Motor neuron (in vitro differentiated cells): ENCODE measurements at regions not wholly inside any gene's neighbourhood (a gene's known extent, or its start where the extent isn't known, plus 50 kb on each side); places are given as distances from the start of the nearest gene placed in this dataset.

Experiments
- ATAC-seq, 8 experiments: fragments of 200-7000 bp; cut with Tn5 transposase; replicated peaks in 6 of 8; 2 replicates each; pipeline ENCODE4 v1.8.0; 2021; ENCODE audit warnings: mild to moderate bottlenecking in 8 of 8, moderate library complexity in 8 of 8
- H3K27ac ChIP-seq, 2 donors: fragments of 250-450 bp; sonication (Bioruptor Pico); 2 replicates each; pipeline ENCODE4 v1.9.0; 2021; ENCODE audit warnings: antibody characterized with exemption in 2 of 2, mild to moderate bottlenecking in 2 of 2, moderate library complexity in 1 of 2
- H3K4me1 ChIP-seq, 2 donors: fragments of 250-450 bp; sonication (Bioruptor Pico); replicated peaks in 1 of 2; 2 replicates each; pipeline ENCODE4 v1.6.1; 2021; ENCODE audit warnings: antibody characterized with exemption in 2 of 2, mild to moderate bottlenecking in 2 of 2, moderate library complexity in 1 of 2
- H3K4me3 ChIP-seq, 5 donors: fragments of 250-450 bp; sonication (Bioruptor Pico); 2 replicates each; pipeline ENCODE4 v1.9.0; 2021; ENCODE audit warnings: antibody characterized with exemption in 5 of 5, mild to moderate bottlenecking in 5 of 5, moderate library complexity in 4 of 5
- WGBS, 10 experiments: fragments of 450-650 bp; shearing (Covaris generic); methylation state at CpG; one replicate each; pipeline ENCODE4 v1.0.0; 2022; 5-methylcytosine and 5-hydroxymethylcytosine counted together
- in situ Hi-C, 9 experiments: fragments of 400-800 bp; cut with MboI; loops; one replicate each; pipeline ENCODE4 v1.15.0; 2021; ENCODE audit warnings: low sequenced_read_pairs in 9 of 9, low pct_unique_long_range_greater_than_20kb in 2 of 9; ENCODE audit not compliant: unreplicated experiment in 9 of 9

DNA sequence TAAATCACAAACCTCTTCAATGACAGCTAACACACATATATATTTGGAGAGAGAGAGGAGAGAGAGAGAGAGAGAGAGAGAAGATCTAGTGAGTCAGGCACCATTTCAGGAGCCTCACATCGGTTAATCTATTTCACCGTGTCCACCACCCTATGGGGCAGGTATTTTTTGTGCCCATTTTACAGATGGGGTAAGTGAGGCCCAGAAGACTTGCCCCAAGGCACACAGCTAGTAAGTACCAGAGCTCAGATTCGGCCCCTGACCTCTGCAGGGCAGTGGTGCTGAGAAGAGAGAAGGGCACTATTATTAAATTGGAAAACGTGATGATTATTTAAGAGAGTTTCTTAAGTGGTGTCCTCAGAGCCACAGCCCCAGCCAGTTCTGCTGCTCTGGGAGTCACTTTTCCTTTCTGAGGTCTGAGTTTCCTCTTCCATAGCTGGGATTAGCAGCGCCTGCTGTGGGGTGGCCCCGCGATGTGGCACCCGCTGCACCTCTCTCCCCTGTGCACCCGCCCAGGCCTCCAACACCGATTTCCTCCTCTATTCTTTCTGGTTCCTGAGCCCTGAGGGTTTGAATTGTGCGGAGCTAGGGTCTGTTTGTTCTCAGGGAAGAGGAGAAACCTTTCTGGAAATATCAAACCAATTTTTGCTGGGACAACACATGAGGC is 303.9 kb downstream of the IRF8 start:
- Histone ChIP-seq H3K27ac (no peak overlapping the region), H3K4me1 (peaks cover 0 to 3% of the 10 kb centered on the region in 2 donors), H3K4me3 (no peak overlapping the region)
- in situ Hi-C loops: no loop called here
- 47 to 93% (median 89%) methylated on average over 3 to 8 of the region's 11 CpGs; no CpG with 5 or more reads in 5 of the 10 experiments for WGBS, 10 experiments
- no peak for ATAC-seq

DNA sequence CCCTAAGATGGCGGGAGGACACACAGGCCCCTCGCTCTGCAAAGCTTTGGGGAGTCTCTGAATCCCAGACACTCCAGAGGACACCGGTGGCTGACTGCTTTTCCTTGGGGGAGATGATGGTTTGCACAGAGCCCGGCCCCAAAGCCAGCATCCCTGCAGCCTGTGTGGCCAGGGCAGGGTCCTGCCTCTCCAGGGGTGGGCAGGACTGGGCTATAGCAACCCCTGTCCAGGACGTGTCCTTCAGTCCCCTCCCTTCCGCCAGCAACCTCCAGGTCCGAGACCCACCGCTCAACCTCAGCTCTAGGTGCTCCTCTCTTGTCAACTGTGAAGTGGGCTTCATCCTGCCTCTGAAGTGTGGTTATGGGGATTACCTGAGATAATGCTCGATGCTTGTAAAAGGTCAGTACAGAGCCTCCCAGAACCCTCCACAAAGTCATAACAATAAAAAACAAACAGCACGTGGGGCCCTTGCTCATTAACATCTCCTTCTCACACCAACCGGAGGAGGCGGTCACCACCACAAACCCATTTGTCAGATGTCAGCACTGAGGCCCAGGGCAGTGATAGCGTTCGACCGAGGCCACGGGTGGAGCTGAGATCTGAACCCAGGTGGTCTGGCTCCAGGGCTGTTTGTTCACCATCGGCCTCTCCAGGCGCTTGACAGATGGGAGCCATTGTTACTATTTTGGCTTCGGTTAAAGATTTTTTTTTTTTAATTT is 304.8 kb downstream of the IRF8 start:
- in situ Hi-C loops: no loop called here
- H3K27ac ChIP-seq: no peak overlapping the region
- H3K4me3 ChIP-seq: no peak overlapping the region
- no peaks in the 10 kb centered on the region for H3K4me1 ChIP-seq
- 50 to 100% (median 66%) methylated on average over 1 to 10 of the region's 19 CpGs; no CpG with 5 or more reads in 2 of the 10 experiments for WGBS, 10 experiments
- no peak for ATAC-seq

DNA sequence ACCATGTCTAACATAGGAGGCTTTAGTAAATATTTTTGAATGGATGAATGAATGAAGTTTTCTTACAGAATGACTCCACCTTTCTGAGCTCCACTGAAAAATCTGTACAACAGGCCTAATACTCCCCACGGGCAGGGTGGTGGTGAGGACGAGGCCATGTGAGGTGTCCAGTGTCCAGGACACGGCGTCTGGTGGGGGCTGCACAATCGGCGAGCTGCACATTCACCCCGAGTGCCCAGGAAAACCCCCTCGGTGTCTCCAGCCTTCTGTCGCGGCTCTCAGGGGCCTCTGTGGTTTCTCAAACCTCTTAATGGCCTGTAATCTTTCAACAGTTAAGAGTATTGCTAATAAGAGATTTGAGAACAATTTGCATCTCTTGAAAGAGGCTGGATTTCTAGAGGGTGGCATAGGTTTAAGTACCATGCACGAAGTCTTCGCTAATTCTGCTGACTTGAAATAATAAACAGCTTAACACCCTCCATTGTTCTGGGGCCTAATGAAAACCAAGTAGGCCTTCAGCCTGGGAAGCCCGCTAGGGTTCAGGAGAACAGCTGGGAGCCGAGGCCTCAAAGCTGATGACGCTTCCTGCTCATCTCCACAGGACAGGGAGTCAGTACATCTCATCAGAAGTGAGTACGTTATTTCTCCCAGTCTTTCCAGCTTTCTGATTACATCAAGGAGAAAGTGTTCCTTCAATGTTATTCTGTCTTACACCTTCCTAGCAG is 304.6 kb upstream of the FOXF1 start:
- H3K4me1 ChIP-seq: no peaks in the 10 kb centered on the region
- in situ Hi-C loops: no loop called here
- no peak for ATAC-seq
- H3K27ac ChIP-seq: no peak overlapping the region
- 35 to 79% (median 66%) methylated on average over 1 to 12 of the region's 16 CpGs; no CpG with 5 or more reads in 4 of the 10 experiments for WGBS, 10 experiments
- H3K4me3 ChIP-seq: no peak overlapping the region

DNA sequence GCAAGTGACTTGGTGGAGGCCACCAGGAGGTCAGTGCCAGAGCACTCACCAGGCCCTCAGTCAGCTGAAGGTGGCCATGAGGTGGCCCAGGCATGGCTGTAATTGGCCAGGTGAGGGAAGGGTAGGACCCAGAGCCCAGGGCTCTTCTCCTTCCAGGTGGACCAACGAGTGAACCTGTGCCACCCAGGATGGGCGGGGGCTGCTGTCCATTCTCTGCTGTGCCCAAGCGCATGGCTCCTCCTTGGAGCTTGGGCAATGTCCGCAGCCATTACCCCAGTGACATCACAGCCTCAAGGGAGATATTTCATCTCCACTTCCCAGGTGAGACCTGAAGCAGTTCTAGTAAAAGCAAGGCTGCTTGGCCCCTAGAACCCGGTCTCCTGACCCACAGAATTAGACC is 303.0 kb upstream of the FOXF1 start:
- in situ Hi-C loops: no loop called here
- WGBS, 10 experiments: 40 to 86% (median 54%) methylated on average over 2 to 4 of the region's 5 CpGs; no CpG with 5 or more reads in 4 of the 10 experiments

DNA sequence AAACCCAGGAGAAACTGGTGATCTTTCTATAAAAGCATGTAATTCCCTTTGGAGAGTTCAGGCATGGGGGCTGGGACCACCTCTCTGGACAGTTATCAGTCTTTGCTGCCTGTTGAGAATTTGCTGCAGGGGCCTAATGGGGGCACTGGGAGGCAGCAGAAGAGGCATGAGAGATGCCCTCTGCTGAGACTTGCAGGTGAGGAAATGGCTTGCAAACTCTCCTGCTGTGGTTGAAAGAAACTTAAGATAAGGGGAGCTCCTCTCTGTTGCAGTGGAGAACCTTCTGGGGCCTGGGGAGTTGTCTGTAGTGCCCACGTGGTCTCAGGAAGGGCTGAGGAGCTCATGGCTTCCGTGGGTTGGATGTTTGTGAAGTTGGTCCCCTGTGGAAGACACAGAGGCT is 301.1 kb upstream of the FOXF1 start:
- in situ Hi-C loops: no loop called here

More for the DNA sequence above, 303.0 kb upstream of the FOXF1 start:
- Histone ChIP-seq H3K4me3 (no peak overlapping the region), H3K27ac (no peak overlapping the region), H3K4me1 (no peaks in the 10 kb centered on the region)
- no peak for ATAC-seq

DNA sequence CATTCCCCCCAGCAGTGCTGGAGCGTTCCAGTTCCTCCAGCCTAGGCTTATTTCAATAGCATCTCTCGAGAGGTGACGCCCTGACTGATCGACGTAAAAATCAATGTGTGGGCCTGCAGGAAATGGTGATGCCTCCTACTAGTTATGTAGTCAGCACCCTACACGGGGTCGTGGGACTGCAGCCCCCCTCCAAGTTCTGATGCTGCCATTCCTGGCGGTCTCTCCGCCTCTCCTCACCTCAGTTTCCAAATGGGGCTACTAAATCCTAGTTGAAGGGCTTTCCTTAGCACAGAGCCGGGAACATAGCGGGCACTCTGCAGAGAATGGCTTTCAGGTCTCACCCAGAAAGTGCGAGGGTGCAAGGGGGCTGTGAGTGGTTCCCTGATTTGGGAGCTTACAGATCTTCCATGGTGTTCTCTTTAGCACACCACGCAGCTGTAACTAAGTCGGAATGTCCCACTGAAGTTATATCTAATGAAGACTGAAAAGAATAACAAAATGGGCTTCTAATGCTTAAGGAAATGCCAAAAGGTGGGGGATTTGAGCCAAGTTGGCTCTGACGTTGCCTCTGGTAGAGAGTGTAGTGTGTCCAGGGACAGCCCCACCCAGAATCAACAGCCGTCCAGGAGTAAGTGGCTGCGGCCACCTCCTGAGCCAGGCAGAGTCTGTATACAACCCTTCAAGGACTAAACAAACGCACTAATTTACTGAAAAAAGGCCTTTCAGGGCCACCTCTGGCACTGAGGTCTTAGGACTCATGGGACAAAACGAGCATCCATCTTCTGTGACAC is 299.7 kb upstream of the FOXF1 start:
- no peak overlapping the region for H3K4me3 ChIP-seq
- in situ Hi-C loops: no loop called here
- ATAC-seq: no peak
- no peaks in the 10 kb centered on the region for H3K4me1 ChIP-seq
- H3K27ac ChIP-seq: no peak overlapping the region
- WGBS, 10 experiments: 17 to 95% (median 77%) methylated on average over 2 to 10 of the region's 19 CpGs; no CpG with 5 or more reads in 2 of the 10 experiments

More for the DNA sequence above, 301.1 kb upstream of the FOXF1 start:
- ATAC-seq: no peak
- Histone ChIP-seq H3K4me3 (no peak overlapping the region), H3K27ac (no peak overlapping the region), H3K4me1 (no peaks in the 10 kb centered on the region)
- 45 to 76% (median 55%) methylated on average over 2 of the region's 2 CpGs; no CpG with 5 or more reads in 7 of the 10 experiments for WGBS, 10 experiments

DNA sequence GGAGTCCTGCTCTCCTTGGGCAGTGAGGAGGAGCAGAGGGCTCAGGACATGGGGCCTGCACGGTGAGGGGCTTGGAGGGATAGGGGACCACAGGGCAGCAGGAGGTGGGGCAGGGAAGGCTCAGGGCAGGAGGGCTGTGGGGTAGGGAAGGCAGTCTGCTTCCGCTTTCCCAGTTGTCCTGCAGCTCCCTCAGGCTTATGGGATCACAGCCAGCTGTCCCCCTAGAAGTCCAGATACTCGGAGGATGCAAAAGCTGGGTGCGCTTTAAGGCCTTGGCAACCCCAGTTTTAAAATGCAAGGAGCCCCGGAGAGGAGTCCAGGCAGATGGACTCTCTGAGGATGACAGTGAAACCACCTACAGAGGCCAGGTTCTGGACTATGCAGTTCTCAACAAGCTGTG is 299.1 kb upstream of the FOXF1 start:
- in situ Hi-C loops: no loop called here
- WGBS, 10 experiments: 42 to 100% (median 84%) methylated on average over 1 to 3 of the region's 5 CpGs; no CpG with 5 or more reads in 4 of the 10 experiments
- H3K4me1 ChIP-seq: no peaks in the 10 kb centered on the region
- H3K4me3 ChIP-seq: no peak overlapping the region
- no peak overlapping the region for H3K27ac ChIP-seq
- no peak for ATAC-seq

DNA sequence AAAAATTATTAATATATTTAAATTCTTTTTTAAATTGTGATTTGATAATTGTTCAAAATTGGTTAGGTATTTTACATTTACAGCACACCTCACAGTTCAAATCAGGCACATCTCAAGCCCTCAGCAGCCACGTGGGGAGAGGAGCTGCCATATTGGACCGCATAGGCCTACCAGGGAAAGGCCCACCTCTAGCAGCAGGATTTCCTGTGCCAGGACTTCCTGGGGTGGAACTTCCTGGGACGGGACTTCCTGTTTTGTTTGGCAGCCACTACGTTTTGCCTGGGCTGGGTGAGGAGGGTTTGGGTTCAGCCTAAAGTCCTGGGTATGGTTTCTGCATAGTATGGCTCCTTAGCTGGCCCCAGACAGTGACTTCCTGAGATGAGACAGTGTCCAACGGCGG is 298.5 kb upstream of the FOXF1 start:
- Histone ChIP-seq H3K4me3 (no peak overlapping the region), H3K27ac (no peak overlapping the region), H3K4me1 (no peaks in the 10 kb centered on the region)
- in situ Hi-C loops: no loop called here
- WGBS, 10 experiments: 15 to 100% (median 73%) methylated on average over 1 to 5 of the region's 6 CpGs; no CpG with 5 or more reads in 5 of the 10 experiments
- ATAC-seq: no peak

DNA sequence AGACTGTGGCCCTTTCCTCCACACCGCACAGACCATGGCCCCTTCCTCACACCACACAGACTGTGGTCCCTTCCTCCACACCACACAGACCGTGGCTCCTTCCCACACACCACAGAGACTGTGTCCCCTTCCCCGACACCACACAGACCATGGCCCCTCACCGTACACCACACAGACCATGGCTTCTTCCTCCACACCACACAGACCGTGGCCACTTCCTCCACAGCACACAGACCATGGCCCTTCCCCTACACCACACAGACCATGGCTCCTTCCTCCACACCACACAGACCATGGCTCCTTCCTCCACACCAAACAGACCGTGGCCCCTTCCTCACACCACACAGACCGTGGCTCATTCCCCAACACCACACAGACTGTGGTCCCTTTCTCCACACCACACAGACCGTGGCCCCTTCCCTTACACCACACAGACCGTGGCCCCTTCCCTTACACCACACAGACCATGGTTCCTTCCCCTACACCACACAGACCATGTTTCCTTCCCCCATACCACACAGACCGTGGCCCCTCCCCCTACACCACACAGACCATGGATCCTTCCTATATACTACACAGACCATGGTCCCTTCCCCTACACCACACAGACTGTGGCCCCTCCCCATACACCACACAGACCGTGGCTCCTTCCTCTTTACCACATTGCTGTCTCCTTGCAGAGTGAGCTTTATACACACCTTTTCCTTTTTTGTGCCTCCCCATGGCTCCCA is 297.5 kb upstream of the FOXF1 start:
- ATAC-seq: no peak
- in situ Hi-C loops: no loop called here
- Histone ChIP-seq H3K27ac (no peak overlapping the region), H3K4me3 (no peak overlapping the region), H3K4me1 (no peaks in the 10 kb centered on the region)
- 17 to 88% (median 60%) methylated on average over 1 to 10 of the region's 11 CpGs; no CpG with 5 or more reads in 1 of the 10 experiments for WGBS, 10 experiments

DNA sequence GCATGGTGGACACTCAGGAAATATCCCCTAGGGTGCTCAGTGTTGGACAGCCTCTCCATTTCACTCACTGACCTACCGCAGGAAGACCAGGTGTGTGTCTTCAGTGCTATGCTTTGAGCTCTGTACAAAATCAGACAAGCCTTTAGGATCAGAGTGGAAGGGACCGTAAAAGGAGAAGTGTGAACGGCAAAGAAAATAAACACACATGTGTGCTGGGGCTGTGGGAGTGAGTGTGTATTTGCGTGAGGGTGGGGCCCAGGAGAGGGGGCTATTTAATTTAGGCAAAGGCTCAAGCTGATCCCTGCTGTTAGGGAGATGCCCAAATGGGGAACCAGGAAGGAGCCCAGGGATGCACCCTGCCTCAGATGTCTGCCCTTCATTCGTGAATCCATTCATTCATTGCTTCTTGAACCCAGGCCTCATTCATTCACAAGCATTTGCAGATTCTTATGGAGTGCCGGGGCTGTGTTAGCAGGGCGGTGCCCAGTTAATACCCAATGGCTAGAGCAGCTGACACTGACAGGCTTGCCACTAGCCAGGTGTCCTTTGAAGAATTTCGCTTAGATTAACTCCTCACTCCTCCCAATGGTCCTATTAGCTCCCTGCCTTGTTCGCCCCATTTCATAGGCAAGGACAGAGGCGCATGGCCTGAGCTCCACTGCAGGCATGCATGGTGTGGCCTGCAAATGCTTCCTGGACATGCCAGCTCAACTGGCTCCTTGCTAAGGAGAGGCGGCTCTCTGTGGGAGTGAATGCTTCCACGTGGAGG is 296.7 kb upstream of the FOXF1 start:
- Histone ChIP-seq H3K27ac (no peak overlapping the region), H3K4me3 (no peak overlapping the region), H3K4me1 (no peaks in the 10 kb centered on the region)
- 20 to 93% (median 60%) methylated on average over 1 to 7 of the region's 12 CpGs; no CpG with 5 or more reads in 2 of the 10 experiments for WGBS, 10 experiments
- ATAC-seq: no peak
- in situ Hi-C loops: no loop called here

DNA sequence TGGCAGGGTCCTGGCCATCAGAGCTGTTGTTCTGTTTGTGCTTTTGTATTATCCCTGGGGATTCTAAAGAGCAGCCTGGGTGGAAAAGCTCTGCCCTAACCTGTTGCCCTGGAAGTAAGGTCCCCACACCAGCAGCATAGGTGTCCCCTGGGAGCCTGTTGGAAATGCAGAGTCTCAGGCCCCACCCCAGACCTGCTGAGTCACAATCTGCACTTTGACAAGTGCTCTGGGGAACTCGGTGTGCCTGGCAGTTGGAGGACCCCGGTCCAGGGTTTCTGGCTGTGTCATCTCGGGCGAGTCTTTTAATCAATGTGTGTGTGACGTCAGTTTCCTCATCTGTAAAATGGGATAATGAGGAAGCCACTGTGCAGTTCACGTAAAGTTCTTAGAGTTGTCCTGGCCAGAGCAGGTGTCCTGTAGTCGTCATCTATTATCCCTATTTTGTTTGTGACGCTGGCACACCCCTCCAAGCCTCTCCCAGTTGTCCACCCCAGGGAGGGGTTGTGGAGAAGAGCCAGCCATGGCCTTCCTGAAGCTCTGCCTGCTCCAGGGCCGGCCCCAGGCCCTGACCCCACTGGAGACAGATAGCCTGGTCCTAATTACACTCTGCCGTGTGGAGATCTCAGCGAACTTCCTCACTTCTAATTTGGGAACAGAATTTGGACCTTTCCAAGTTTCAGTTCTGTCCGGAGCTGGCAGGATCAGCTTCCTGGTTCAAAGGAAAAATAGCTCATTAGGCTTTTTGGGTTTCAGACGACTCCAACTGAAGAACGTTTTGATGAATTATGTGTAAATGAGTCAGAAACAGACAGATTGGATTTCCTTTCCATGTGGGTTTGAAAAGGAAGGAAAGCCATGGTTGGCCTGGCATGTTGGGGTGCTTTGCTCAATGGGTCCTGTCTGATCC is 295.7 kb upstream of the FOXF1 start:
- 0 to 100% (median 78%) methylated on average over 1 to 9 of the region's 14 CpGs; no CpG with 5 or more reads in 2 of the 10 experiments for WGBS, 10 experiments
- Histone ChIP-seq H3K4me3 (no peak overlapping the region), H3K27ac (no peak overlapping the region), H3K4me1 (no peaks in the 10 kb centered on the region)
- no peak for ATAC-seq
- in situ Hi-C loops: no loop called here
